ENCODE measurements at regions not wholly inside any gene's neighbourhood (a gene's known extent, or its start where the extent isn't known, plus 50 kb on each side); places are given as distances from the start of the nearest gene placed in this dataset.

GRCh38 chr2:64391940-64392339 is 62.0 kb upstream of the LGALSL start:
- no peak overlapping the region for H3K4me3 ChIP-seq (ENCODE audit: low read depth, low read length)
- no peak for TF ChIP-seq CTCF (IDR thresholded peaks at IDR 0.05; ENCODE audit: low read depth, low read length, missing control alignments)
- DNase-seq (ENCODE audit: low read depth), result no peak

- H3K4me3 ChIP-seq (ENCODE audit: low read depth, low read length), result no peak overlapping the region
- TF ChIP-seq CTCF (IDR thresholded peaks at IDR 0.05; ENCODE audit: low read depth, low read length, missing control alignments), result no peak
- no peak for DNase-seq (ENCODE audit: low read depth)
Measured at GRCh38 chr2:64392529-64392928, 61.4 kb upstream of the LGALSL start.

- DNase-seq (ENCODE audit: low read depth), result no peak
- H3K4me3 ChIP-seq (ENCODE audit: low read depth, low read length), result no peak overlapping the region
- TF ChIP-seq CTCF (IDR thresholded peaks at IDR 0.05; ENCODE audit: low read depth, low read length, missing control alignments), result no peak
Measured at GRCh38 chr2:64393383-64394010, 60.5 kb upstream of the LGALSL start.

- DNase-seq (ENCODE audit: low read depth), result no peak
- TF ChIP-seq CTCF (IDR thresholded peaks at IDR 0.05; ENCODE audit: low read depth, low read length, missing control alignments), result no peak
- H3K4me3 ChIP-seq (ENCODE audit: low read depth, low read length), result no peak overlapping the region
Measured at GRCh38 chr2:64394153-64394552, 59.8 kb upstream of the LGALSL start.

GRCh38 chr2:64396001-64396400 is 58.0 kb upstream of the LGALSL start:
- no peak for DNase-seq (ENCODE audit: low read depth)
- no peak for TF ChIP-seq CTCF (IDR thresholded peaks at IDR 0.05; ENCODE audit: low read depth, low read length, missing control alignments)

GRCh38 chr2:64396551-64396950 is 57.4 kb upstream of the LGALSL start:
- H3K4me3 ChIP-seq (ENCODE audit: low read depth, low read length), result no peak overlapping the region
- DNase-seq (ENCODE audit: low read depth), result no peak
- TF ChIP-seq CTCF (IDR thresholded peaks at IDR 0.05; ENCODE audit: low read depth, low read length, missing control alignments), result no peak

More at GRCh38 chr2:64396001-64396400, 58.0 kb upstream of the LGALSL start:
- no peak overlapping the region for H3K4me3 ChIP-seq (ENCODE audit: low read depth, low read length)

- TF ChIP-seq CTCF (IDR thresholded peaks at IDR 0.05; ENCODE audit: low read depth, low read length, missing control alignments), result no peak
- no peak overlapping the region for H3K4me3 ChIP-seq (ENCODE audit: low read depth, low read length)
Measured at GRCh38 chr2:64398516-64399129, 55.3 kb upstream of the LGALSL start.

More at GRCh38 chr2:64398516-64399129, 55.3 kb upstream of the LGALSL start:
- no peak for DNase-seq (ENCODE audit: low read depth)

Data from GM12864 (cell line).